NCI-H2081 treated with DMSO at 0.1 percent for 48 hours (cell line): ENCODE measurements at regions not wholly inside any gene's neighbourhood (a gene's known extent, or its start where the extent isn't known, plus 50 kb on each side); places are given as distances from the start of the nearest gene placed in this dataset.

Source experiments
- DNase-seq: peaks from one replicate; lab custom pipeline; 2025; lab: John Stamatoyannopoulos, UW

DNA sequence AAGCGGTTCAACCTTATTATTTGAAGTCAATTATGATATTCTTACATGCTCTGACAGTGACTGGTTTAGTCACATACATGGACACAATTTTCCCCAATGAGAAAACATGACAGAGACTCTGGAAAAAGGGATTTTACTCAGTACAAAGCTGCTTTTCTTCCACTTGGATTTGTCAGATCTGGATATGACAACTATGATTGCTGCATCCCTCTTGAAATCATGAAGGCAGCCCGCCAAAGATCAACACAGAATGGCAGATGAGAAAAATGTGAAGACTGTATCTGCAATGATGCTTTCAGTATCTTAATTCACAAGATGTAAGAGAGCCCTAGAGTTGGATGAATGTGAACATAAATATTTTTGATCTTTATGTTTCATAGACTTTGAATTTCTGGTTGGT lies 439.6 kb downstream of the CDH8 start:
- no peak for DNase-seq

DNA sequence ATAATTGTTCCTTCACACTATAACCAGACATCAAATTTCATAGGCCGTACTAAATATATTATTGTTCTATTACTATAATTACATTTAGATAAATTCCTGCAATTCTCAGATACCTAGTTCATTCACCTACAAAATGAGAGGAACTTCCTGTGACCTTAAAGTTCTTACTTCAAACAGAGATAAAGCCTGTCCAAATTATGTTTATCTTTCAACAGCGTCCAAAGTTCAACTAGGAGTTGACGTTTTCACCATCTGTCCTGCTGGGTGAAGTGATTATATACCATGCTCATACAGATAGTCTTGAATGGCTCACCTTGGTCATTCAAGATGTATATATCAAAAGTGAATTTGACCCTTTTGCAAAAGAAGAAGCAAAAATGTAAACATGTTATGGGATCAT lies 440.6 kb downstream of the CDH8 start:
- DNase-seq, result no peak

DNA sequence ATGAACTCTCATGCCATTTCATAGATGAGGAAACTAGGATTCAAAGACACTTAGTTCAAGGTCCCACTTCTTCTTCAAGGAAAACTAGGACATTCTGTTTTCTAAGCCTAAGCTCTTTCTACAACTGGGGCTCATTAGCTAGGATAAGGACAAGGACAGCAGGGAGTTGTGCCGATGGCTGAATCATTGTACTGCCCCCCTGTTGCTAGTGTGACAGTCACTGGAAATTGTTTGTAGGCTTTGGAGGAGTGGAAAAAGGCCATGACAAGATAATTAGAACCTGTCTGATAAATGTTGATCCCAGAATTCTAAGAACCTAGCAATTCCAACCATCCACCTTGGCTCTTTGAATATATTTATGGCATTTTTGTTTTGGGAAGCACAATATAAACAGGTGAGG lies 445.7 kb downstream of the CDH8 start:
- DNase-seq, result no peak

DNA sequence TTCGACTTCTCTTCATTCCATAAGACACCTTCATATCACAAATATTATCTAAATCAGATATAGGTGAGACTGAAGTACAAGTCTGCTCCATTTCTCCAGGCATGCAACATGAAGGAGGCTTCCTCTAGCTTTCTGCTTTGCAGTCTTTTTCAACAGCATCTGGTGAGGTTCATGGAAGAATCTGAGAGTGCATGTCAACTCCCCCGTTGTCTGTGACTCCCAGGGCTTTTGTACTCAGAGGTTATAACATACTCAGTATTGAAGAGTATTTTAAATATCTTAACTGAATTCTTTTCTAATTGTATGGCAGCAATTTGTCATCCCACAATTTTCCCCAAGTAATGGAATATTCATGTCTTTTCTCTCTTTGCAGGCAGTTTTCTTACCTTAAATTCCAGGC lies 448.7 kb downstream of the CDH8 start:
- DNase-seq, result no peak

DNA sequence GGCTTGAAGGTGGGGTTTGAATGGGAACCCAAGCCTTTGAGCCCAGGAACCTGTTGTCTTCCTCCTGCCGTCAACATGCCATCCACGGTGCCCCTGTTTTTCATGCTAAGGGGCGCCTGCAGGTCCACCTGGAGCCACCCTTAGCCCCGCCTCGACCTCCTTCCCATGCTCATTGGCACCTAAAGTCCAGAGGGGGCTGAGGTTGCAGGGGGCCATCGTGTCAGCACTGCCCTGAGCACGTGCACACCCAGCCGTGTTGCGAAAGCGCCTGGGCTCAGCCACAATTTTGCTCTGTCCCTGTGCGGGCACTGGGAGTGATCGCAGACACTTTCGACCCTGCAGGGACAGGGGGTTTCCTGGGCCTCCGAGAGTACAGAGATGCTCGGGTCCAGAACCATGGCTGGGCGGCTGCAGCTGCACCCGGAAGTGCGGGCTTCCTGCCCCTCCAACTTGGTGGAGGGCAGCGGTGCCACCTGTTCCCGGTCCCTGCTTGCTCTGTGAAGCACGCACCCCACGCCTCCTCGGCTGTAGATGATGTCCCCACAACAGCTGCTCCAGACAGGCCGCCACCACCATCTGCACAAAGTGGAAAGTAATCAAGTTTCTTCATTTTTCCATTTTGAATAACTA lies 454.7 kb downstream of the CDH8 start:
- DNase-seq, result no peak

DNA sequence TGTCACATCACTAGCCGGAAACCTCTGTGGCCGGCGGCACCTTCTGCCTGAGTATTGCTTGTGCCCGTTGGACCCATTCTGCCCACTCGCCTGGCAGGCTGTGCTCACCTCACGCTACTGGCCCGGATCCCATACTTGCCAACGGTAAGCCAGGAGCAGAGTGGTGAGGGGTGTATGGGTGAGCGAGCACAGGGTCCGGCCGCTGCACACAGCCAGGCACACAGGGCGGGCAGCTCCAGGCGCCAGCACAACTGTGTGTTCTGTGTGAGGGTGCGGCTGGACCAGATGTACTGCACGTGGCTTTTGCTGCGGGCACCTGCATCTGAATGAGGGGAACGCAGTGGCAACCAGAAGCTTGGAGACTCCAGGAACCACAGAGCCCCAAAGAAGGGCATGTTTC lies 455.7 kb downstream of the CDH8 start:
- DNase-seq, result no peak

DNA sequence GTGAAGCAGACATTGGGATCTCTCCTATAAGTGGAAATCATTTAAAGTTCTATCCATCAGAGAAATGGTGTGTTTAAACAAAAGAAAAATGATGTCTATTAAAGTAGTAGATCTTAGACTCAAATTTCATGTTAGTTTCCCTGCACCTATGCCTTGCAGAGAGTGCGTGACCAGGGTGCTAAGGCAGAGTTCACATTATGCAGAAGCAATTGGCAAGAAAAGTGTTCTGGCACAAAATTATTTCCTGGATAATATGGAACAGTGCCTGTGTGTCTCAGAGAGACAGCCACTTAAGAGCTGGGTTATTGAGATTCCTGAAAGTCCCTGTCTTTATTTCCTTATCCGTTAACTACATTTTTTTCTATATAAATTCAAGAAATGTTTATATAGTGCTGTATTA lies 457.0 kb downstream of the CDH8 start:
- DNase-seq, result no peak

DNA sequence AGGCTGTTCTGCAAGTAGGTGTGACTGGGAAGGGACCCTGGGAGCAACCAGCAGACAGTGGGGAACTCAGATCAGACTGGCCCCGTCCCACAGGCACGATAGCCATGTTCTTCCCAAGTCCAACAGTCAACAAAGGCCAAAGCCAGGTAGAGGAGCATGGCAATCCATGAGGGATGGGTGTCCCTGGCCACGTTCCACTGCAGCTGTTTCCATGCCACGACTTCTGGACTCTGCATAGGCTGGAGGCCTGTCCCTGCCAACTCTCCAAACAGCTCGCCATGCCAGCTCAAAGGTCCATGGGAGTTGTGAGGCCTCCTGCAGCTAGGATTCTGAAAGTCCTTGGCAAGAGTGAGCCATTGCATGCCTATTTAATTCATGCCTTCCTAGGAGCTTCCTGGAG lies 459.8 kb downstream of the CDH8 start:
- no peak for DNase-seq

DNA sequence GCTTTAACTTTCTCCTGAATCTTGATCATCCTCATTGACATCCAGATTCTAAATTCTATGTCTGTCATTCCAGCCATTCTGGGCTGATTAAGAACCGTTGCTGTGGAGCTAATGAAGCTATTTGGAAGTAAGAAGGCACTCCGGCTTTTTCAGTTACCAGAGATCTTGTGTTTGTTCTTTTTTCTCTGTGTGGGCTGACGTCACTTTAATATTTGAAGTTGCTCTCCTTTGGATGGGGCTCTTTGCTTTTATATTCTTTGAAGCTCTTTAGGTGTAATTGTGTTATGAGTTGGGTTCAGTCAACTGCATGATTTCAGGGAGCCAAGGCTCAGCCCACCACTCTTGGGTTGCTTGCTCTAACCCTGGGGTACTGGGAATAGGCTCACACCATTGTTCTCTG lies 460.6 kb downstream of the CDH8 start:
- no peak for DNase-seq

DNA sequence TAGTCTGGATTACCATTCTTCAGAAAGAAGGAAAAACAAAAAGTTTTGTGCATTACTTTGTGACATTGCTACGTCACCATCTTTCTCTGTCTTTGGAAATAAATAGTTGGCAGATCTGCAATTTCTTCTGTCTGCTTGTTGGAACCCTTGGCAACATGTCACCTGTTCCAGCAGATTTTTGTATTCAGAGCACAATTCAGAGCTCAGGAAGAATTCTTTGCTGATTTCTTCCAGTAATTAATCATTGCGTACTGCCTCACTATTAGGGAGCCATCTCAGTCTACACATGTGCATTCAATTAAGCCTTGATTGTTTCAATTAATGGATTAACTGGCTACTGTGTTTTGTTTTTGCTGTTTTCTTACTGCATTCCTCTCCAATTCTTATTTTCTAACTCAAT lies 467.2 kb downstream of the CDH8 start:
- no peak for DNase-seq

DNA sequence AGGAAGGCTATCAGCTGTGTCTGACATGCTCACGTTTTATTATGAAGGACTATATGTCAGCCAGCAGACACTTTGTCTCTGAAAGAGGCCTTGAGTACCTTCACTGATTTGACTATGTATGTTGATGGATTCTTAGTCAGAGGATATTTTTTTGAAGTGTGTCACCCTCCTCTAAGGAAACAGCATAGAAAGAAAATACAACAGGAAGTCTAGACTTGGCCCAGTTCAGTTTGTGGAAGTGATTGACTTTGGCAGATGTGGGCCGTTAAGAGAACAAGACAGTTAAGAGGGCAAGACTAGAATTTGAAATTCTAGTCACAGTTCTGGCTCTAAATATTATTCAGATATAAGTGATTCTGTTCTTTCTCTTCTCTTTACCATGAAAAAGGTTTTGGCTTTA lies 471.5 kb downstream of the CDH8 start:
- DNase-seq, result no peak

DNA sequence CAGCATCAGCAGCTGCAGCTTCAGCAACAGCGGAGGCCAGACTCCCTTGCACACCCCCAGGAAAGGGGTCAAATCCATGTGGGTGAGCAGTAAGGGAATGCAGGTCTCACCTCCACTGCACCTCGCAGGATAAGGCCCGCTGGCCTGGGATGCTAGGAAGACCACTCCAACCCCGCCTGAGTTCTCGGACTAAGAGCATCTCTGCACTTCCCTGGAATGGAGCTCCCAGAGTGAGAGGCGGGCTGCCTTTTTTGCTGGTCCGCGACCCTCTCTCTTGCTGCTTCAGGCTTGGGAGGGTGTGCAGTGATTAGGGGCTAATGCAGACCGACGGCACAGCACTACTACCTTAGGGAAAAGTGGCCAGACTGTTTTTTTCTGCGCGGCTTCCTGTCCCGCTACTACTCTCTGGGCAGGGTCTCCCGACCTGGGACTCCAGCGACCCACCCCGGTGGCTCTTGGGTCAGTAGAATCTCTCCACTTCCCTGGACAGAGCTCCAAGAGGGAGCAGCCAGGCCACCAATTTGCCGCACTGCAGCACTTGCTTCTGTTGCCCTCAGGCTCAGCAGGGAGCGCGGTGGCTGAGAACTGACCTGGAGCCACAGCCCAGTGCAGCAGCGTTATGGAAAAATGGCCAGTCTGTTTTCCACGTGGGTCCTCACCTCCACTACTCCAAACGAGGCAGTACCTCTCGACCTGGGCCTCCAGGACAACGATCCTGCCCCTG lies 480.4 kb downstream of the CDH8 start:
- DNase-seq, result no peak

DNA sequence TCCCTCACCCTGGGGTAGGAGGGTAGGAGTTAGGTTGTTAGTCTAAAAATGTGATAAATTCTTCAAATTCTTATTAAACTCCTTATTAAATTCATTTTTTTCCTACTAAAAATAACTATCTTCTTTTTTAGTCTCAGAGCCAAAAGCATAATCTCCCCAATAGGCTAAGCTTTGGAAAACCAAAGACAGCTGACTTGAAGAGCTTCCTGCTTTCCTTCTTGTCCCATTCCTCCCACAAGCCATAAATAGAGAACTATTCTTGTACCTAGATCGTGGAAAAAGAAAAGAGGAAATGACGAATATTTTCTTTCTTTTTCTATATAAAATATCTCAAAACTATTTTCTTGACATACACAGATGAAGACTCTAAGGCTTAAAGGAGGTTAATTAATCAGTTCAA lies 486.9 kb downstream of the CDH8 start:
- no peak for DNase-seq

DNA sequence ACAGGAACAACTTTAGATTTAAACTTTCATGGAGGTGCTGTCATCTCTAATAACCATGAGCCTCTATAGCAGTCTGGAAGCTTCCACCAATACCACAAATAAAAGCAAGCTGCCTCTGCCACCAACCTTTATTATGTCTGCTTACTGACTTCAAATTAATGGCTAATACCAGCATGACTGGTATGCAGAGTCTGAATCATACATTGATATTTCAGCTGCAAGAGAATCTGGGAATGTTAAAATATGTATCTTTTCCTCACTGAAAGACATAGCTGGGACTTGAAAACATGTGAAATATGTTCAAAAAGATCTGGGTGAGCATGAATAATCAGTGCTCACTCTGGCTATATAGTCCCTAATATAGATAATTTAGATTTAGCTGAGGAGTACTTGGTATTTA lies 488.6 kb downstream of the CDH8 start:
- DNase-seq, result no peak

DNA sequence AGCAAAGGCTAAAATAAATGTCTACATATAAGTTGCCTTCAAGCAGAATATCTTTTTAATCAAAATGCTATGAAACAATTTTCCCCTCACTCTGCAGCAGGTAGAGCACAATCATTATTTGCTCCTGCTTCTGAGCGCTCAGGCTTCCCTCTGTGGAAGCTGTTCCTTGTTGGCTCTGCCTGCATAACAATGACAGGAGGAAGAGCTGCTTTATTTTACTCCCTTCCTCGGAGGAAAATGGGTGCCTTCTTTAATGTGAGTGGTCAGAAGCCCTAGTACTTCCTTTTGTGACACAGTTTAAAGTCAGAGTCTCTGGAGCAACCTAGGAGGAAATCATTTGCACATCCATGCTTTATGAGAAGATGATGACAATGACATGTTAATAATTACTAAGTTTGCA lies 492.1 kb downstream of the CDH8 start:
- no peak for DNase-seq

DNA sequence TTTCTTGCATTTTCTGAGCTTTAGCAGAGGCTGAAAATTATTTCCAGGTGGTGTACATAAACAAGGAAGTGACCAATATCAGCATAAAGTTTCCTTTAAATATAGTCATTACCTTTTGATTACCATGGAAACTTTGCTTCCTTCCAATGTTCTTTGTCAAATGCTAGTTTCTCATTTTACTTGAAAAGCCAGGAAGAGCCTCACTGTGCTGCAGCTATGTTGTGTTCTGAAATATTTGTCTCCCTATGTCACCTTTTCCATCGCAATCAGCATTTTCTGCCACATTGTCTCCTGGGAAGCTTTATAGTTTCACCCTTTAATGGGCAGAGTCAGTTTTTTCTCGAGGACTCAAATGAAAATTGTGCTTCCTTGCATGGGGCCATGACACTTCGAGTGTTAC lies 496.0 kb downstream of the CDH8 start:
- no peak for DNase-seq

DNA sequence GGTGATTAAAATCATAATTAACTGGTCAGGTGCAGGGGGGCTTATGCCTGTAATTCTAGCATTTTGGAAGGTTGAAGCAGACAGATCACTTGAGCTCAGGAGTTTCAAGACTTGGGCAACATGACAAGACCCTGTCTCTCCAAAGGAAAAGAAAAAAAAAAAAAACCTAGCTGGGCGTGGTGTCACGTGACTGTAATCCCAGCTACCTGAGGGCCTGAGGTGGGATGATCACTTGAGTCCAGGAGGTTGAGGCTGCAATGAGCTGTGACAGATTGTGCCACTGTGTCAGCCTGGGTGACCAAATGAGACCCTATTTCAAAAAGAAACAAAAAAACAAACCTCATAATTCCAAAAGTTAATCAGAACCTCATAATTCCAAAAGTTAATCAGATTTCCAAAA lies 505.5 kb downstream of the CDH8 start:
- no peak for DNase-seq

DNA sequence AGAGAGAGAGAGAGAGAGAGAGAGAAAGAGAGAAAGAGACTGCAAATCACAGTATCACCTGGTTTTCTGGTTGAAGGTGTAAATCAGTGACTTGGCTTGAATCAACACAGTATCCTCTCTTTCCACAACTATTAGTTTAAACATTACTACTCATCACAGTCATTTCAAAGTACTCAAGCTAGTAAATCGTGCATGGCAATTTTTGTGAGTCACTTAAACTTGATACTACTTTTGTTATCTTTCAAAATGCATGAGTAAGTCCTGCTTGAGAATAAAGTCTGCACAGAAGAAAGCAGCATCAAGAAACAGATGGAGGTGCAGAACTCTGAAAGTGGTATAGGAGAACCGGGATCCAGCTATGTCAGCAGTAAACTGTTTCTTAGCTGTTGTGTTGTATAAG lies 535.4 kb downstream of the CDH8 start:
- DNase-seq, result no peak

DNA sequence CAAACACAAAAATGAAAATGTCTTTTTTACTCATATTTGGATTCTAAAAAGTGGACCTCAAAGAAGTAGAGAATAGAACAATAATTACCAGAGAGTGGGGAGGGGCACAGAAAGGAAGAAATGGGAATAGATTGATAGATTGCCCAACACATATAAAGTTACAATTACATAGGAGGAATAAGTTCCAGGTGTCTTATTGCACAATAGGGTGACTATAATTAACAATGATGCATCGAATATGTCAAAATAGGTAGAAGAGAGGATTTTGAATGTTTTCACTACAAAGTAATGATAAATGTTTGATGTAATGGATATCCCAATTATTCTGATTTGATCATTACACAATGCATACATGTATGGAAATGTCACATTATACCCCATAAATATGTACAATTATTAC lies 556.0 kb downstream of the CDH8 start:
- no peak for DNase-seq

DNA sequence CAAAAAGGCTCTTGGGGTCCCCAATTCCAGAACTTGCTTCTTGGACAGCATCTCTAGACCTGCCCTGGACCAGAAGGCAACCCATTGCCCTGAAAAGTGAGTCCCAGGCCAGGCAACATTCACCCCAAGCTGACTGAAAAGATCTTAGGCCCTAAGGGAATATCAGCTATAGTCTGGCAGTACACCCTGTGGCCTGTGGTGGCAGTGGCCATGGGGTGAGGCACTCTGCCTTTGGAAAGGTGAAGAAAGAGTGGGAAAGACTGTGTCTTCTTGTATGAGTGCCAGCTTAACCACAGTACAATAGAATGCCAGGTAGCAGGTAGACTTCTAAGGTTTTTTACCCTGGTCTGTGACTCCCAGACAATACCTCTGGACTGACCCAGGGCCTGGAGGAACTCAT lies 564.5 kb downstream of the CDH8 start:
- DNase-seq, result no peak

DNA sequence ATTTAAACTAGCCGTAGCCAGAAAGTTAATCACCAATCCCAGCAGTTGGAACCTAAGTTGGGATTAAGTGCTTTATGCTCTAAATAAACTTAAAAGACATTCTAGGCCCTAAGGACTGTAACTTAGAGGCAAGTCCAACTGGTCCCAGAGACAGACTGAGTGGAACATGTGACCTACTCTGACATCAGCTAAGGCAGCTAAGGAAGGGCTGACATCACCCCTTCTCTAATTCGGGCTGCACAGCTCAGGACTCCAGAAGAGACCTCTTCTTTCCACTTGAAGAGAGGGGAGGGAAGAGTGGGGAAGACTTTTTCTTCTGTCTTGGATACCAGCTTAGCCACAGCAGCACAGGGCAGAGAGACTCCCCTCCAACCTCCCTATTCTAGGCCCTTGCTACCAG lies 565.2 kb downstream of the CDH8 start:
- DNase-seq, result no peak

DNA sequence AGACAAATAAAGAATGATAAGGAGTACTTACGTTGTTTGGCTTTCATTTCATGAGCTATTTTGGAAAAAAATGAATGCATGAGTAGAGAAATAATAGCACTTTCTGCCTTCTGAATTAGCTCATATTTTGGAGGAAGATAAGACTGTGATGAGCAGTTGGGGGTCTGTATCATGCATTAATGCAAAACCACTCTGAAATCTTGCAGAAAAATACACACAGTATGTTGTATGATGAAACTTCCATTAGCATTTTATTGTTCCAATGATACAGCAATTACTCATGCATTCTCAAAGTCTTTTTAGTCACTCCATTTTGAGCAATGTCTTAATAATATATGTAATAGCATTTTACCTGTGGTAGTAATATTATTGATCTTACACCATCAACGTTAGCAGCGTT lies 571.0 kb downstream of the CDH8 start:
- no peak for DNase-seq

DNA sequence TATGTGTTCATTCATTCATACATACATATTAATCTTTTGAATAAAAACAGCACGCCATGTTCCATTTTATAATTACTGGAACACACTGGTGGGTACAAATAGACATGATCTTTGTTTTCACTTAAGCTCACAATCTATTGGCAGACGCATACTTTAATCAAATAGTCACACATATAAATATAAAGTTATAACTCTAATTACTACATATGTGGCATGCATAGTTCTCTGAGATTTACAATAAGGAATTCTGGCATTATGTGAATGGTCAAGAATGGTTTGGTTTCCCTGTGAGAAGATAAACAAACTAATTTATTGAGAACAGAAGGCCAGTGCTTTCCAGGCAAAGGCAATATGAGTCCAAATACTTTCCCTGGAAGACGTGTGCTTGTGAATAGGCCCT lies 576.2 kb downstream of the CDH8 start:
- no peak for DNase-seq

DNA sequence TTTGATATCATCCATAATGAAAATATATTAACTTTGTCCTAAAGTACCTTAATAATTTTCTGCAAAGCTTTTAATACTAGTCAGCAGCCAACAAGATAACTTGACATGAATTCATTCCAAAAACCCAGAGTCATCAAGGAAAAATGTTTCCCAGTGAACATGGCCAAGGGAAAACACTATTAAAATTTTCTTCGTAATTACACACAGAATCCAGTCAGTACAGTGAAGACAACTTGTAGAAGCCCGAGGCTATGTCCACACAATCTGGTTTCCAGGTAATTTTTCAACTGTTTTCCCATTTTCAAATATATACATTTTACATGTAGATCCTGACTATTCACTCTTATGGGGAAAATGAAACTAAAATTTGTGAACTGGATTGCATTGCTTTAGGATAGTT lies 600.9 kb downstream of the CDH8 start:
- DNase-seq, result no peak
